Large intestine (tissue), 3 donors: ENCODE measurements at regions not wholly inside any gene's neighbourhood (a gene's known extent, or its start where the extent isn't known, plus 50 kb on each side); places are given as distances from the start of the nearest gene placed in this dataset.

Experiments used
- DNase-seq, 2 donors: peaks; one replicate each; pipeline versions ENCODE4 v3.0.0 to v3.0.0-alpha.2; 2013
- H3K27ac ChIP-seq: one replicate; pipeline ENCODE4 v1.5.1; 2013; ENCODE audit warnings: low read length
- H3K27me3 ChIP-seq: 2 replicates; pipeline ENCODE4 v1.6.1; 2013; ENCODE audit warnings: low read length; ENCODE audit not compliant: control insufficient read depth, insufficient read depth
- H3K36me3 ChIP-seq: 2 replicates; pipeline ENCODE4 v1.6.1; 2013; ENCODE audit warnings: low read length; ENCODE audit not compliant: control insufficient read depth, insufficient read depth
- H3K4me1 ChIP-seq: one replicate; pipeline ENCODE4 v1.6.1; 2013; ENCODE audit warnings: low read length; ENCODE audit not compliant: control insufficient read depth, insufficient read depth
- H3K4me3 ChIP-seq: one replicate; pipeline ENCODE4 v1.5.1; 2013; ENCODE audit warnings: low read length
- H3K9me3 ChIP-seq: one replicate; pipeline ENCODE4 v1.6.1; 2013; ENCODE audit warnings: mild to moderate bottlenecking, low read depth, low read length, moderate library complexity; ENCODE audit not compliant: control insufficient read depth
- WGBS: methylation state at CpG from one replicate; pipeline ENCODE4 v1.1.5; 2013; ENCODE audit warnings: low lambda C conversion rate; ENCODE audit not compliant: insufficient coverage; 5-methylcytosine and 5-hydroxymethylcytosine counted together

DNA sequence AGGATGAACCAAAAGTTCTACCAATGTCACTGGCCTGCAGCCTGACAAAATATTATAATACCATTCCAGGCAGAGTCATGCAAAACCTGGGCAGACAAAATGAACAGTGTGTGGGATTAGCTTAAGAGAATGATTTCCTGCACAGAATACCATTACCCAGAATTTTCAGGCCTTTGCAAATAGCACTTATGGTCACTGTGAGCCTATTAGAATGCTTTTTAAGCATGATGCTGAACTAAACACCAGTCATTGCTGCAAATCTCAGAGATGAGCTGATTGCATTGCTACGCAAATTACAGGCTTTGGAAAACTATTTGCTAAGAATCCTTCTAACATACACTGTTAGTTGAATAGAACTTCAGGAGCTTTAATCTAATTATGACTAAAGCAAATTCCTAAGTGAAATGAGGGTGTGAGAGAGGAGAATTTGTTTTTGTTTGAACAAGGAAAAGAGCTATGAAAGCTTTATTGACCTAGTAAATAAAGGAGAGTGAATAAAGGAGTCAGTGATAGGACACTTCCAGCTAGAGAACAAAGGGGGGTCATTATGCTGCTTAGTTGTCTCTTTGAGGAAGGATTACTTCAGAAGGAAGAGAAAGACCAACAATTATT lies 398.8 kb downstream of the HS3ST3B1 start:
- no peaks in the 10 kb centered on the region for H3K36me3 ChIP-seq
- H3K9me3 ChIP-seq = no peaks in the 10 kb centered on the region
- H3K4me3 ChIP-seq = no peak overlapping the region
- WGBS = no CpG with 5 or more reads among the region's 1 CpG
- H3K27me3 ChIP-seq = no peaks in the 10 kb centered on the region
- no peak for DNase-seq
- no peaks in the 10 kb centered on the region for H3K4me1 ChIP-seq
- no peak overlapping the region for H3K27ac ChIP-seq

DNA sequence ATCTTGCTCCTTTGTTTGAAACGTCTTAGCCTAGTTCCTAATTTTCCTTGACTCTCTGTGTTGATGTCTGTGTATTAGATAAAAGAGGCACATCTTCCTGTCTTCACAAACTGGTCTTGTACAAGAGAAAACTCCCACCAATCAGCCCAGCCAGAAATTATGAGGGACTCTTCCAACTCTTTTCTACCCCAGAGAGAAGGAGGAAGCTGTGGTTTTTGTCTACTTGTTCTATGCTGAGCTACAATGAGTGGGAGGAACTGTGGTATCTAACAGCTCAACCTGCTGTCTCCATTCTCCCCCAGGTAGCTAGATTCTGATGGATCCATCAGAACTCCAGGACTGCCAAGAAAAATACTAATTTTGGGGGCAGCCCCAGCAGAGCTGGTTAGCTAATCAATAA lies 392.5 kb downstream of the HS3ST3B1 start:
- no CpG with 5 or more reads among the region's 1 CpG for WGBS
- no peak for DNase-seq

DNA sequence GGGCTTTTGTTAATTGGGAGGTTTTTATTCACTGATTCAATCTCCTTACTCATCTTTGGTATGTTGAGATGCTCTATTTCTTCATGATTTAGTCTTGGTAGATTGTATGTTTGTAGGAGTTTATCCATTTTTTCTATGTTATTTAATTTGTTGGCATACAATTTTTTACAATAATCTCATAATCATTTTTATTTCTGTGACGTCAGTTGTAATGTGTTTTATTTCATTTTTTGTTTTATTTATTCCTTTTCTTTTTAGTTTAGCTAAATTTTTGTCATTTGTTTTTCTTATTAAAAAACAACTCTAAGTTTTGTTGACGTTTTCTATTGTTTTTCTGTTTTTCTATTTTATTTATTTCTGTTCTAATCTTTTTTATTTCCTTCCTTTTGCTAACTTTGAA lies 389.8 kb downstream of the HS3ST3B1 start:
- Histone ChIP-seq H3K36me3 (no peaks in the 10 kb centered on the region), H3K27me3 (no peaks in the 10 kb centered on the region), H3K27ac (no peak overlapping the region), H3K9me3 (no peaks in the 10 kb centered on the region), H3K4me3 (no peak overlapping the region), H3K4me1 (no peaks in the 10 kb centered on the region)
- 89% methylated on average over 2 of the region's 2 CpGs for WGBS
- no peak for DNase-seq

More for the DNA sequence above, 392.5 kb downstream of the HS3ST3B1 start:
- Histone ChIP-seq H3K27ac (no peak overlapping the region), H3K4me1 (no peaks in the 10 kb centered on the region), H3K4me3 (no peak overlapping the region), H3K27me3 (no peaks in the 10 kb centered on the region), H3K9me3 (no peaks in the 10 kb centered on the region), H3K36me3 (no peaks in the 10 kb centered on the region)

DNA sequence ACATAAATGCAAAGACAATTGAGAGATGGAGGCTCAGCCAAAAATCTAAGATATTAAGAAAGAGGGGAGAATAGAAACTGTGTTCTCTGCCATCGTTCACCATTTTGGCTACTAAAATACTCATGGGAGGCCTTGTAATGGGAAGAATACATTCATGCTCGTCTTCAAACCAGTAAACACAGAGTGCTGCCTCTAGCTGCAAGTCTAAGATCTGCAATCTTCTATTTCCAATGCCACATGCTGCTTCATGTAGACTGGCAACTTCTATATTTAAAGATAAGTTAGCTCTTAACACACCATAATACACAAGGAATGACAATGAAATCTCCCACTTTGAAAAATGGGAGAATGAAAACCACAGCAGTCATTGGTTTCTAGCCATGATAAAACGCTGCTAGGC lies 387.3 kb downstream of the HS3ST3B1 start:
- no peak overlapping the region for H3K27ac ChIP-seq
- no peaks in the 10 kb centered on the region for H3K9me3 ChIP-seq
- no peak overlapping the region for H3K4me3 ChIP-seq
- H3K4me1 ChIP-seq = no peaks in the 10 kb centered on the region
- no CpG with 5 or more reads among the region's 3 CpGs for WGBS
- DNase-seq = no peak
- H3K27me3 ChIP-seq = no peaks in the 10 kb centered on the region
- no peaks in the 10 kb centered on the region for H3K36me3 ChIP-seq

DNA sequence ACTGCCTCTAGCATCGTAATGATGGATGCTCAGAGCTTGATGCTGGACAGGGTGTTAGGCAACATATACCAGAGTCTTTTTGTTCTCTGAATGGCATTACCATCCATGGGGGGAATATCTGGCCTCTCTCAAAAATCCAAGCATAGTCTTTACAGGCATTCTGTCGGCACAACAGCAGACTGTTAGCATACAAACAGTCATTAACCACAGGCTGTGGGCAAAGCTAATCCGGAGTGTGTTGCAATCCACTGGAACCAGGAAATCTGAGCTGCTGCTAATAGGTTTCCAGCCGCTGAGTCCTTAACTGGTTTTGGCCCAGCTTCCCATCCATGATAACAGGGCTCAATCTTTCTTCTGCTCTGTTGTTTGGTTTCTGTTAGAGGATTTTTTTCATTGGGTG lies 371.9 kb downstream of the HS3ST3B1 start:
- WGBS = no CpG with 5 or more reads among the region's 4 CpGs
- no peaks in the 10 kb centered on the region for H3K36me3 ChIP-seq
- no peak overlapping the region for H3K4me3 ChIP-seq
- no peaks in the 10 kb centered on the region for H3K9me3 ChIP-seq
- H3K27ac ChIP-seq = no peak overlapping the region
- no peak for DNase-seq
- no peaks in the 10 kb centered on the region for H3K27me3 ChIP-seq
- no peaks in the 10 kb centered on the region for H3K4me1 ChIP-seq

DNA sequence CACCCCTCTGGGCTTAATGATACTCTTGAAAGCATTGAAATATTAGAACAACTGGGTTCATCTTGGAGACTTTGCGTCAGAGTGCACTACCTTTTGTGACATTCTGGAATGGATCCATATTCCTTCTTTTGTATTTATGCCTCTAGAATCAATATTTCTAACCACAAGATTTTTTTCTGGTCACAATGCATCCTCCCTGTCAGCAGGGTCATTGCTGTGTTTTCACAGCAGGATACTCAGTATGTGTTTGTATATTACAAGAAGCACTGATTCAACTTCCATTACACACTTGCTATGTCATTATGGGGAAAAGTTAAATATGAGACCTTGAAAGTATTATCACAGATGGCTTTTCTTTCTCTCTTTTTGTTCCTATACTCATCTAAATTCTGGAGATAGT lies 370.0 kb downstream of the HS3ST3B1 start:
- H3K4me3 ChIP-seq = no peak overlapping the region
- no peaks in the 10 kb centered on the region for H3K4me1 ChIP-seq
- no peaks in the 10 kb centered on the region for H3K36me3 ChIP-seq
- no peak for DNase-seq
- no peak overlapping the region for H3K27ac ChIP-seq
- no peaks in the 10 kb centered on the region for H3K27me3 ChIP-seq
- H3K9me3 ChIP-seq = no peaks in the 10 kb centered on the region
- 100% methylated on average over 1 of the region's 1 CpG for WGBS

DNA sequence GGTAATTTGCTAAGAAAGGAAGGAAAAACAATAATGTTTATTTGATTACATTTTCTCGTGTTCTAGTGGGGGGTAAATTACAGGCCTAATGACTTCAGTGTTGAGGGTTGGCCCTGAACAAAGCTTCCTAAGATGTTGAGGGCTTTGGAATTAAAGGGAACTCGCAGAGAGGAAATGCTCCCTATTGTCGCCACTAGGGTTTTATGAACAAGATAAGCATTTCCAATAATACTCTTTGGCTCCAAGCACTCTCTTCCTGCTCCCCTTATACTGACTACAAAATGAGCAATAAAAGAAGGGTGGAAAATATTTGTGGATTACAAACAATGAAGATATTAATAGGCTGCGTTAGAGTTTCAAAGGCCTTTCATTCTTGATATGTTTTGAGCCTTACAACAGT lies 363.6 kb downstream of the HS3ST3B1 start:
- WGBS = 0% methylated on average over 1 of the region's 4 CpGs
- Histone ChIP-seq H3K4me1 (no peaks in the 10 kb centered on the region), H3K27me3 (no peaks in the 10 kb centered on the region), H3K36me3 (no peaks in the 10 kb centered on the region), H3K27ac (no peak overlapping the region), H3K9me3 (no peaks in the 10 kb centered on the region), H3K4me3 (no peak overlapping the region)
- no peak for DNase-seq

DNA sequence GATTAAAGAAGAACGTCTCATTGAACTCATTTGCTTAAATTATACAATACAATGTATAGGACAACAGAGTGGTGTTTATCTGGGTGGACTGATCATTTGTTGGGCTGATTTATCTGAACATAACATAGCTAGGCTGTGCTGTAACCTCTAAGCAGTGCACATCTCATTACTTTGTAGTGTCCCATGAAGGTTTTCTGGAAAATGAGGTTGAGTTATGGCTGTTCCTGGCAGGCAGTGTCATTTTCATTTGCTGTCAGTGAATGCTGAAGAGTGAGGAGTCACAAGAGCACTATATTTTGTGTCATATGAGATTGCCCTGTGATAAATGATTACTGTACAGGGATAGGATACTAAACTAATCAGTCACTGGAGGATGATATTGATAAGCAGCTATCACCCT lies 340.2 kb downstream of the HS3ST3B1 start:
- Histone ChIP-seq H3K27ac (no peak overlapping the region), H3K4me3 (no peak overlapping the region), H3K4me1 (no peaks in the 10 kb centered on the region), H3K36me3 (no peaks in the 10 kb centered on the region), H3K9me3 (no peaks in the 10 kb centered on the region), H3K27me3 (no peaks in the 10 kb centered on the region)
- no peak for DNase-seq
- WGBS = 100% methylated on average over 1 of the region's 1 CpG

DNA sequence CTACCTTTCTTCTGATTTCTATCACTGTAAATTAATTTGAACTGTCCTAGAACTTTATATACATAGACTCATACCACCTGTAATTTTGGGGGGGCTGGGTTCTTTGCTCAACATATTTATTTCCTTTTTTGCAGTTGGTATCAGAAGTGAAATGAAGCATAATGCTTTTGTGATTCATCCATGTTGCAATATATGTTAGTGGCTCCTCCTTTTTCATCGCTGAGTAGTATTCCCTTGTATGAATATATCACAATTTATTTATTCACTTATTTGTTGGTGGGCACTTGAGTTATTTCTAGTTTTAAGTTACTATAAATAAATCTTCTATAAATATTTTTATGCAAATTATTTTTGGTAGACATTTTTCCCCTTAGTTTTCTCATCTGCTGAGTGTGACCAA lies 336.4 kb downstream of the HS3ST3B1 start:
- Histone ChIP-seq H3K27me3 (no peaks in the 10 kb centered on the region), H3K36me3 (no peaks in the 10 kb centered on the region), H3K4me1 (no peaks in the 10 kb centered on the region), H3K9me3 (no peaks in the 10 kb centered on the region), H3K27ac (no peak overlapping the region), H3K4me3 (no peak overlapping the region)
- no CpG with 5 or more reads among the region's 1 CpG for WGBS
- DNase-seq = no peak

DNA sequence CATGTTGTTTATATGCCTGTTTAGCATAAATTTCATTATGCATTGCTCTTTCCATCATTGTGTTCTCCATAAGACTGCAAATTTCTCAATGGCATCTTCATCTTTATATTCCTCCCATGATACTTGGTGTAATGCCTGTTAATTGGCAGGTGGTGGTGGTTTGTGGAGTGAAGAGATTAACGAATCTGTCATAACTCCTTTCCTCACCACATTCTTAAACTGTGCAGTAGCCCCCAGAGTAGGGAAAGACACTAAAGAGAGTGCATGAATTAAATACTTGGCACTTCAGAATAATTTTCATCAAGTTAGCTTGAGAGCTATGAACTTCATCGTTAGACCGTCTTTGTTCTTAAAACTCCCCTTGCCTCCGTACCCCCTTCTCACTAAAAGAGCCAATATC lies 329.7 kb downstream of the HS3ST3B1 start:
- no peaks in the 10 kb centered on the region for H3K27me3 ChIP-seq
- H3K36me3 ChIP-seq = no peaks in the 10 kb centered on the region
- no peak for DNase-seq
- no peaks in the 10 kb centered on the region for H3K4me1 ChIP-seq
- H3K27ac ChIP-seq = no peak overlapping the region
- 90% methylated on average over 2 of the region's 4 CpGs for WGBS
- no peaks in the 10 kb centered on the region for H3K9me3 ChIP-seq
- H3K4me3 ChIP-seq = no peak overlapping the region

DNA sequence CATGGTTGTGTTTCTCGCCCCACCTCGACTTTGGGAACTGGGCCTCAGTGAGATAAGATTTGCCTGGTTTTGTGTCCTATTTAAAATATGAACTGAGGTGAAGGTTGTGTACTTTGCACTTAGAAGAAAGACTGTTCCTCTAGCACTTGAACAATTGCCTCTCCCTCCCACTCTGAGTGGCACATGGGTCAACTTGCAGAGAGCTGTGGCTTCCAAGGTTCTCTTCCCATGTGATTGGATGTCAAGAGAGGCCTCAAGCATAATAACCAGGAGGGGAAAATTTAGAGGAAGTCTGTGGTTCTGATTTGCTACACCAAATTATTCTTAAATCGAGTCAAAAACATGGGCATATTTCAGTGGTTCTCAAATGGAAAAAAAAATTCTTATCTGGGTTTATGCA lies 329.2 kb downstream of the HS3ST3B1 start:
- H3K27me3 ChIP-seq = no peaks in the 10 kb centered on the region
- H3K9me3 ChIP-seq = no peaks in the 10 kb centered on the region
- no peak for DNase-seq
- WGBS = no CpG with 5 or more reads among the region's 3 CpGs
- H3K36me3 ChIP-seq = no peaks in the 10 kb centered on the region
- H3K4me1 ChIP-seq = no peaks in the 10 kb centered on the region
- H3K4me3 ChIP-seq = no peak overlapping the region
- H3K27ac ChIP-seq = no peak overlapping the region
